ENCODE measurements at regions not wholly inside any gene's neighbourhood (a gene's known extent, or its start where the extent isn't known, plus 50 kb on each side); places are given as distances from the start of the nearest gene placed in this dataset.

DNA sequence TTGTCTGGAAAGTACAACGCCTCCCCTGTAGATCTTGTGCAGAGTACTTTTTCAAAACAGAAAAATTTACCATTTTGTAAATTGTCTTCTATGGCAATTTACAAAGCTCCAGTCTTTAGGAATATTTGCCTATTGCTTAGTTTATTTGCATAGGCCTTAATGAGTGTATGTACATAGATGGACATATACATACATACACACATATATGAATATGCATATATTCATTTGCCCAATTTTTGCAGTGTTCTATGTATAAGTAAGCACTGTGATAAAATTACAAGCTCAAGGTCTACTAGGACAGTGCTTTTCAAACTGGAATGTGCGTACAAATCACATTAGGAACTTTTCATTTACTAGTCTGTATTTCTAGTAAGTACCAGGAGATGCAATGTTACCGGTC lies 301.3 kb upstream of the SMARCA2 start:
- no peak for DNase-seq

DNA sequence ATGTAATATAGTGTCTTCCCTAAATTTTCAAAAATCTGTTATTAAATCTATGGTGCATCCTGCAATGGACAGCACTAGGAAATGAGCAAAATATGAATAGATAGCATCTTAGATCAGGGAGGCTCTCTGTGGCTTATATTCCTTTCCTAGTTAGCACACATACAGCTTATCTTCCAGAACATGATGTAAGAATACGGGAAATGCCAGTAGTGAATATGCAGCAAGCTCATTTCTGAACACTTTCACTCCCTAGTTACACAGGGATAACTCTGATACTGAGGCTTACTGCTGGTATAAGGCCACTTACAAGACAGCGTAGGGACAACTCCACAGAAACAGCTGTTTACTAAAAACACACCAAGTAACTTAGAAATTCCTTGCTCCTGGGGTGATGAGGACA lies 297.3 kb upstream of the SMARCA2 start:
- DNase-seq, result no peak

DNA sequence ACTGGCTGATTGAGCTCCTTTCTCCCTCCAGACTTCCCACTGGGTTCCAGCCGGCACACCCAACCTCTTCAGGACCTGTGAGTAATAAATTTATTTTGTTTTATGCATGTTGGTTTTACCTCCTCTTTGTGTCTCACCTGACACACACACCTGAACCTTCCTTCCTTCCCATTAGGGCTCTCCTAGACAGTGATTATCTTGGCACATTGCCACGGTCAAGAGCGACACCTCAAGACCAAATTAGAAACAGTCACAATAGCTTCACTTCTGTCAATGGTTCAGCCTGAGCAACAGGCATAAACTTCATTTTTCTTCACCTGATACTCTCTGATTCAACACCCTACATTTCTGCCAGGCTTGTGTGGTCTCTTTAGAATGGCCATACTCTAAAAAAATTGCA lies 296.3 kb upstream of the SMARCA2 start:
- DNase-seq, result no peak

DNA sequence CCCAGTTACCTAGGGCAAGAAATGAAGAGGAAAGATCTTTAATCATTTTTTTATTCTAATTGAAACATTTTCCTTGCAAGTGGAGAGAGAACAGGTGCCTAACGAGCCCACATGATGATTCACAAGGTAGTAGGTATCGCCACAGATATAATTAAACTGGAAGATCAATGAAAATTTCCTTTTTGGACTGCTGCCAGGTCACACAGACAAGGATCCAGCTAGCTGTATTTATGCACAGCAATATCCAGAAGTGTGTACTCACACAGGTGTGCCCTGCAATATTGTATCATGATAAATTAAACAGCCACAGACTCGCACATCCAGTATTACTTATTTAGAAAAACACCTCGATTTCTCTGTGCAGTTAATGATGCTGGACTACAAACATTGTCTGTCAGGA lies 294.0 kb upstream of the SMARCA2 start:
- DNase-seq, result no peak

DNA sequence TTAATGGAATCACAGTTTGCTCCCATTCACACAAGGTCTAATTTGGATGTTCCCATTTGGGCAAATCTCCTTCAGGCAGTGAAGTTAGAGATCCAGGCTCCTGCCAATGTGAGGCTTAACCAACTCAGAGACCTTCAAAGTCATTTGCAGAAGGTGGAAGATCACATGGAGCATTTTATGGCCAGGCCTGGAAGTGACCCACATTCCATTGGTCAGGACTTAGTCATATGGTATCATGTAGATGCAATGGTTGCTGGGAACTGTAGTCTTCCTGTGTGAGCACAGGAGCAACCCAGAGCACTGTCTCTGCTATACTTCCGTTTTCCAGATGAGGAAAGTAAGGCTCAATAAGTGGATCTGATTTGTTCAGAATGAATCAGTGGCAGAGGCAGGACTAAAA lies 292.7 kb upstream of the SMARCA2 start:
- no peak for DNase-seq

DNA sequence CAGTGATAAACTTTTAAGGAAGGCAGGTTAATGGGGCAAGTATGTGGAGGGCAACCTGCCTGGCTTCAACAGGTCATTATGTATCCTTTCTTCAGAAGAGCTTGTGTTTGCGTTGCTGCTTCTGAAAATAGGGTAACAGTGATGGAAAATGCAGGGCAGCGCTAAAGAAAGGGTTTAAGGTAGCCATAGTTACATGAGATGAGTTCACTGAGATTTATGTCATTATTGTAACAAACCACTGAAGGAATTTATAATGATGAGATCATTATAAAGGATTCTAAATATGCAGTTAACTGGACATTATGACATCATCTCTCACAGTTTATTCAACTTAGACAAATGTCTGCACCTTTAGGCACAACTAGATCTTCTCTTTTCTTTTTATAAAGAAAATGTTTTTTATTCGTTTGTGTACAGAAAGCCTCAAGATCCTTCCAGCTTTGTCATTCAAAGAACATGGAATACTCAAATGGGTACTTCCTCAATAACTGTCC lies 291.6 kb upstream of the SMARCA2 start:
- no peak for DNase-seq

DNA sequence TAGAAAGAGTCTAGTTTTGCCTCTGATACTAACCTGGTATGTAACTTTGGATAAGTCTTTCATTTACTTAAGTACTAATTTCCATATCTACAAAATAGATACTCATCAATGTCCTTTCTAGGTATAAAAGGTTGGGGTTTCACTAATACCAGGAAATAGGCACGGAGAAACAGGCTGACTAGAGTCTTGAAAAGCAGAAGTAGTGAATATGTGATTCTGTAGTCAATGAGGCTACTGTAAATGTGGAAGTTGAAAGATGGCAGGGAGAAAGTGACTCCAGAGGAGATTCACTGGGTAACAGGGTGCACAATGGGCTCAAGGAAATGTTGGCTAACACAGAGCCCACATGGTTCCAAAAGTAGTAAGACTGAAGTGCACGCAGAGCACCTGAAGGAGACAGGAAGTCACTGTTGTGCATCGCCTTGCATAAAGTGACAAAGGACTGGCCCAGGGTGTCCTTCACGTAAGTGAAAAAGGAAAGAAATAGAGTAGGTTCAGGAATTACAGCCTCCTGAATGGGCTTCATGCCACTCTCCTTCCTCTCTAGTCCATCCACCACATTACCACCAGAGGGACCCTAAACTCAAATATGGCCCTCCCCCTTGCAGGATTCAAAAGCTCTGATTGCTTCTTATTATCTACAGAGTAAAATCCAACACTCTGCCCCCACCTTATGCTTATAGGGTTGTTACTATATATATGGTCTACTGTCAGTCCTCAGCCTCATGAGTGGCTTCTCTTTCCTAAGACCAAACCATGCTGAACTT lies 288.0 kb upstream of the SMARCA2 start:
- peak; percentile 17 for DNase-seq

DNA sequence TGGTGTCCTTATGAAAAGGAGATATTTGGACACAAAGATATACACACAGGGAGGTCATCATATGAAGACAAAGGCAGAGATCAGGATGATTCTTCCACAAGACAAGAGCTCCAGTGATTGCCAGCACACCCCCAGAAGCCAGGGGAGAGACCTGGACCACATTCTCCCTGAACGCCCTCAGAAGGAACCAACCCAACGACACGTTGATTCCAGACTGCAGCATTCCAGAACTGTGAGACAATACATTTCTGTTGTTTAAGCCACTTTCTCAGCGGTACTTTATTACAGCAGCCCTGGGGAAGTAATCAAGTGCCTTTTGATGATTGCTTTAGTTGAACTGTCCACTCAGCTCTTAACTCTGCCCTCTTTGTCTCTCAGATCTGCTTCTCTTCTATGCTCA lies 285.5 kb upstream of the SMARCA2 start:
- DNase-seq, result no peak

DNA sequence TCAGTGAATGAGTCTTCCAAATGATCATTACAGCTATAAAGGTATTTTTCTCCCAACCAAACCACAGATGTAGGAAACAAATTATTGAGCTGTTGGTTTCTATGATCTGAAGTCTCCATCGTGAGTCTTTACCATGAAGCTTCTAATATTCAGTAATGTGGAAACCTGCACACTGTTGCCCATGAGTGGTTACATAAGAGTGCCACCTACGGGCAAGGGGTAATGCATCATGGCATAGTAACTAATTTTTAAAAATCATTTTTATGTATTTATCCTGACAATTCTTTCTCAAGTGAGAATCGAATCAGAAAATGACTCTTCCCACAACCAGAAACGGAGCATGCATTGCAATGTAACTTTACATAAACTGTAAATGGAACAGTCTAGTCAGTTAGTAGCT lies 282.5 kb upstream of the SMARCA2 start:
- DNase-seq, result no peak

DNA sequence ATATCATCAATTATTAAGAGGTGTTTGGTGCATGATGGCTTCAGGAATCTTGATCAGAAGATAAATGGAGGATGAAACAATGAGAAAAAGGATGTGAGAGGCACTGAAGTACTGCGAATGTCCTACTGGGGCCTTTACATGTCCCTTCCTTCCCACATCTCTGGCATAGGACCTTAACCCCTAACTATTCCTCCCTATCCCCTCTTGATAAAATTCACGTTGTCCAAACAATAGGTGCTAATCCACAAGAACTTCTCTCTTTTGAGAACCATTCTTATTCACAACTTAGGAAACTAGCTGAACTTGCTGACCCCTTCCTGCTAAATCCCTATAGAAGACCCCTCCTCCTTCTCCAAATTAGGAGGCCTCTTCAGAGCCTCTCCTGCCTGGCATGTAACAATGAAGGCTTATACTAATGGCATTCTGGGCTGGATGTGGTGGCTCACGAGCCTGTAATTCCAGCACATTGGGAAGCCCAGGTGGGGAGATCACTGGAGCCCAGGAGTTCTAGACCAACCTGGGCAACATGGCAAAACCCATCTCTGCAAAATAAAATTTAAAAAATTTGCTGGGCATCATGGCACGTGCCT lies 276.5 kb upstream of the SMARCA2 start:
- no peak for DNase-seq

DNA sequence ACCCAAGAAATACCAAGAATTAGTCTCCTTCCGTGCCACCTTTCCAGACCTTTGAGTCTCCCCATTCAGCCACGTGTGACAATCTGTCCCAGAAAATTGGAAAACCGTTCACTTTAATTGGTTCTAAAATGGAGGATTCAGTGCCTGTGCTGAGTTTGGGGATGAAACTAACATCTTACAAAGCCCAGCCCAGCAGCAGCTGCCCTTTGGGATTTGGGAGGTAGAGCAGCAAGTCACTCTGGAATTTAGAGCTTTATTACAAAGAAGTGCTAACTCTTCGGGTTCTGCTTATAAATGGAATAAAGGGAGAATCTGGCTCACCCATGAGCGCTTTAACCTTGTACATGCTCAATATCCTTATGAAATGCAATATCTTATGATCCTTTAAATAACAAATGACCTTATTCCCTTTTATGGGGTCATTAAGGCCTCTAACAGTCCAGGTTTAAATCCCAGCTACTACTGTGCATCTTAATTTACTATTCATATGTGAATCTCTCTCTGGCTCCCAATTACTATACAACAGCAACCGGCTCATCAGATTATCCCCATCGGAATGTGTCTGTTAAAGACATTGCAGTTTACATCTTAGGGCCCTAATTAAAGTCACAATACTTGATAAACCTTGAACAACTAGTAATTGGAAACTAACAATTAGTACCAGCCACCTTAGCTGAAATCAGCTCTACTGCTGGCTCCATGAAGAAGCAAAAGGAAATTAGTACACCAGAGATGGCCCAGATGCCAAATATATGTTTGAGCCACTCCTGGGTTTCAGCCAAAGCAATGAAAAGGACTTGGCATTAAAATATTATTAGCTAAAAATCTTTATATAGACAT lies 271.8 kb upstream of the SMARCA2 start:
- DNase-seq, result peak; percentile 66

DNA sequence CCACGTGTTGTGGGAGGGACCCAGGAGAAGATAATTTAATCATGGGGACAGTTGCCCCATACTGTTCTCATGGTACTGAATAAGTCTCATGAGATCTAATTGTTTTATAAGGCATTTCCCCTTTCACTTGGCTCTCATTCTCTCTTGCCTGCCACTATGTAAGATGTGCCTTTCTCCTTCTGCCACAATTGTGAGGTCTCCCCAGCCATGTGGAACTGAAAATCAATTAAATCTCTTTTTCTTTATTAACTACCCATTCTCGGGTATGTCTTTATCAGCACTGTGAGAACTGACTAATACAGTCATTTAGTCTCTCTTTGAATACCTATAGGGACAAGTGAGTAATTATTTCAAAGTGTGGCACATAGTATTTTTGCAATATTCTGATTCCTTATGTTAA lies 269.2 kb upstream of the SMARCA2 start:
- DNase-seq, result no peak

DNA sequence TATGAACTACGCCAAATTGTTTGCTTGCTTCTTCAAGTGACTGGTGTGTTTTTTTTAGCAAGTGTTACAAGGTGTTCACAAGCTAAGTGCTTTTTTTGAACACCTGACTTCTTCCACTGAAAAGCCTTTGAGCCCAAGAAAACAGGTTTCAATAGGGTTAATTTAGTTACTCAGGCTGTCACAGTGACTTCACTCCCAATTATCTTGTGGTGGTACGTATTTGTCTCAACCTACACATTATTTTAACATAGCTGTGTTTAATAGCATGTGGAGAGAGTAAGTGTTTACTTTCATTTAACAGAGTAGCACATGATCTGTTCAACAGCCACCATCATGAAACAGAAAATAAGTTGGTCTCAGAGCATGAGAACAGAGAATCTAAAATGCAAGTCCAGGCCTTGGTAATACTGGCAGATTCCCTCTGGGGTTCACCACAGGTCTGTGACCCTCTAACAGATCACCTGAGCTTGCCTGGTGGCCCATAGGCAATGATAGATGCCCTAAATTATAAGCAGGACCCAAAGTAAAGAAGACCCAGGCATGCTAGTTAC lies 267.7 kb upstream of the SMARCA2 start:
- DNase-seq, result no peak

DNA sequence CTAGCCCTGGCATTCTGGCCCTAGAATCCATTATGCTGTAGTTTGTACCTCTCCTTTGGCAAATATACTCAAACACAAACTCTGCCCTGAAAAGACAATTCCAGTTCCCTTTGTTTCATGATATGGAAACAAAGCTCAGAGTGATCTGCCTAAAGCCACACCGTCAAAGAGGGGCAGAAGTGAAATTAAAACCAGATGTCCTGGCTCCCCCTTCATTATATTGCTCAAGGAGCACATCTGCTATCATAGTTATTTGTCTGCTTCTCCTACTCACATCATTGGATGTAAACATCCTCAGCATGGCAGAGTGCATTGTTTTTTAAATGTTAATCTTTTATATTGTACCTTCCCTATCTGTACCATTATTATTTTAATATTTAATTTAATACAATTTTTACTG lies 266.7 kb upstream of the SMARCA2 start:
- no peak for DNase-seq

DNA sequence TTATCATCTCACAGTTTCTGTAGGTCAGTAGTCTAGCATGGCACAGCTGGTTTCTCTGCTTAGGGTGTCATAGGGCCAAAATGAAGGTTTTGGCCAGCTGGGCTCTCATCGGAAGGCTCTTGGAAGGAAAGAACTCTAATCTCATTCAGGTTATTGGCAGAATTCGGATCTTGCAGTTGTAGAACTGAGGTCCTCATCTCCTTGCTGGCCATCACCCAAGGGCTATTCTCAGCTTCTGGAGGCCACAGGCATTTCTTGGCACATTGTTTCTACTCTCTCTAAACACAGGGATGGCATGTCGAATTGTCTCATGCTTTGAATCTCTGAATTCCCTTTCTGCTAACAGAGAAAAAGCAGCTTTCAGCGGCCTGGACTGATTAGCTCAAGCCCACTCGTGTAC lies 258.0 kb upstream of the SMARCA2 start:
- DNase-seq, result no peak

DNA sequence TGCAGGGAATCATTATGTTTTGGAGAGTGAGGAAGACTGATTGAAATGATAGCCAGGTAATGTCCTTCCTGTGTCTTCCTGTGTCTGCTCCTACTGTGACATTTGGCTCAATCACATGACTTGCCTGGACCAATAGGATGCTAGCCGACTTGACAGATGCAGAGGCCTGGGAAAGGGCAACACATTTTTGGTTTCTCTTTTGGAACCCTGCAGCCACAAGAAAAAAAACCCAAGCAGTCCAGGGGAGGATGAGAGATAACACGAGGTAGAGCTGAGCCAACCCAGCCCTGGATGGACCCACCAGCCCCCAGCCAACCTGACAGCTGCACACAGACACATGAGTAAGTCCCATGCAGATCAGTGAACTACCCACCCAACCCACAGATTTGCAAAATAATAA lies 256.1 kb upstream of the SMARCA2 start:
- DNase-seq, result no peak

DNA sequence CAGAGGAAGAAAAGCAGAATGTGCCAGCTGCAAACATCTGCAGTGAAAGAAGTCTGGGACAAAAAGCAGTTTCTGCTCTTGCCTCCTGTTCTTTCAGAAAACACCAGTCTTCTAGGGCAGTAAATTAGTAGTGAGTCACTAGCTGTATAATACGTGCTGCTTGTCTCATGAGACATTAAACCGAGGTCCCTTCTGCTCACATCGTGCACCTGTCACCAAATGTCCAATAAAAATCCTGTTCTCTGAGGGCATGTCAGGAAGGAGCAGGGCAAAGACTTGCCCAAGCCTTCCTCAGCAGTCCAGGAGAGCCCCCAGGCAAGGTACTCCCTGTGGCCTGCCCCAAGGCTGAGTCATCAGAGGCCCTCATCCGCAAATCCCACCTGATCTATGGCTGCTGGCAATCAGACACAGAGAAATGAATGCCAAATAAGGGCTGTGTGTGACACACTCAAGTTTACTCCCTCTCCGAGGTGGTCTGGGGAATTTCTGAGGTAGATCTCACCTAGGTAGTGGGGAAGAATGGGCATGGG lies 255.3 kb upstream of the SMARCA2 start:
- no peak for DNase-seq

DNA sequence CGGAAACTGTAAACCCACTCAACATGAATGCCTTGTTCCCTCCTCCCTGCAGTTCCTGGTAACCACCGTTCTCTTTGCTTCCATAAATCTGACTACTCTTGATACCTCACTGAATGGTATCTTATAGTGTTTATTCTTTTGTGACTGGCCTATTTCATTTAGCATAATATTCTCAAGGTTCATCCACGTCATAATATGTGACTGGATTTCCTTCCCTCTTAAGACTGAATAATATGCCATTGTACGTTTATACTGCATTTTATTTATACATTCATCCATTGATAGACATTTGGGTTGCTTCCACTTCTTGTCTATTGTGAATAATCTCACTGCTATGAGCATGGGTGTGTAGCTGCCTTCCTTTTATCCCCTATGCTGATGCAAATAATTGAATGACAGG lies 253.3 kb upstream of the SMARCA2 start:
- no peak for DNase-seq

DNA sequence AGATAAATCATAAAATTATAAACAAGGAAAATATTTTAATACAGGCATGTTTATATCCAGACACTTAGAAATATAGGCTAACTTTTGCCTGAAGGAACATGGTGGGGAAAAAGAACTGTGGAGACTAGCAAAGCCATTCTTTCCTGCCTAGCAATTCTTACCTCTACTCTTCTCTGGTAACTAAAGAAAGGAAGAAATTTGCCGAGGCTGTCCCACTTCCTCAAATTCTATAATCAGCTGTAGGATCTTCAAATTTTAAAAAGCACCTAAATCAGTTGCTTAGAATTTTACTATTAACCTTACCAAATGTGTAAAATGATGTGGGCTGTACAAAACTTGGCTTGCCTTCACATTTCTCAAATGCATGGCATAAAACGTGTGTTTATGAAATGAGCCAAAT lies 249.1 kb upstream of the SMARCA2 start:
- no peak for DNase-seq

DNA sequence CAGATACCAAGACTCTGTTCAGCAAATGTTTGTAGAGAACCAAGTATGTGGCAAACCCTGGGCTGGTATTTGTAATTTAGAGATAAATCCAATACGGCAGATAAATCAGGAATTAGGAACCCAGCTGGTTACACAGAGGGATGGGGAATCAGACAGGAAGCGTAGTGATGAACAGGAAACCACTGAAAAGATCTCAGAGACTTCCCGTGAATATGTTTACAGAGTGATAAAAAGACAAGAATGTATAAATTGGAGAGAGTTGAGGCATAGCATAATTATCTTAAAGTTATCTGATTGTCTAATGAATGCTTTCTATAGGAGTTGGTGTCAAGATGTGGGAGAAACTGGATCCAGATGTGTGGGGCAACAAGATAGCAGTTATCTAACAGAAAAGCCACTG lies 246.6 kb upstream of the SMARCA2 start:
- no peak for DNase-seq

DNA sequence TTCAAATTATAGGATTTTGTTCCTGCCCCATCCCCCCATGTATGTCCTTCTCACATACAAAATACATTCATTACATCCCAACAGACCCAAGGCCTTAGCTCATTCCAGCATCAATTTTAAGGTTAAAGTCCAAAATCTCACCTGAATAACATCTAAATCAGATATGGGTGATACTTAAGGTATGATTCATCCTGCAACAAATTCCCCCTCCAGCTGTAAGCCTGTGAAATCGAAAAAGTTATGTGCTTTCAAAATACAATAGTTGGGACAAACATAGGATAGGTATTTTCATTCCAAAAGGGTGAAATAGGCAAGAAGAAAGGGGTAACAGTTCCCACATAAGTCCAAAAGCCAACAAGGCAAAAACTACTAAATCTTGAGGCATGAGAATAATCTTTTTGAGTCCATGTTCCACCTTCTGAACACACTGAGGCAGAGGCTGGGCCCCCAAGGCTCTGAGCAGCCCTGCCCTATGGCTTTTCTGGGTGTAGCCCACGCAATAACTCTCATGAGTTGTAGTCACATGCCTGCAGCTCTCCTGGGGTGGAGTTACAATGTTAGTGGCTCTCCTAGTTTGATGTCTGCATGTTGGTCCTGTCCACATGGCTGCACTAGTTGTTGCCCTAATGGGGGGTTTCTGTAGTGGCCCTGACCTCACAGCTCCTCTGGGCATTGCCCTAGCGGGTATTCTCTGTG lies 243.9 kb upstream of the SMARCA2 start:
- DNase-seq, result no peak

DNA sequence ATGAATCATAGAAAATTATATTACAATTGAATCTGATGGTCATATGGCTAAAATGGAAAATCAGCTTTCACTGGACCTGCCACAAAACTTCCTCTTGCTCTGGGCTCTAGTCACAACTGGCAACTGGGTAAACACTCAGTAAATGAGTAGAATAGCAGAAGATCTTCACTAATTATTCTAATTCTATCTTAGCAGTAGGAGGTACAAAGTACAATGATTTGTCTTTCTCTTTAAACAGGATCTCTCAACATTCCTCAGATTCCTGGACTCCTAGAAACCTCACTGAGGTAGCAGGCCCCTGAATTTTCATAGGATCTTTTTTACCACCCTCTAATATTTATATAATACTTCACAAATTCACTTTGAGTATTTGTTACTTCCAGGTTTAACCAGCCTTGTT lies 239.9 kb upstream of the SMARCA2 start:
- no peak for DNase-seq

DNA sequence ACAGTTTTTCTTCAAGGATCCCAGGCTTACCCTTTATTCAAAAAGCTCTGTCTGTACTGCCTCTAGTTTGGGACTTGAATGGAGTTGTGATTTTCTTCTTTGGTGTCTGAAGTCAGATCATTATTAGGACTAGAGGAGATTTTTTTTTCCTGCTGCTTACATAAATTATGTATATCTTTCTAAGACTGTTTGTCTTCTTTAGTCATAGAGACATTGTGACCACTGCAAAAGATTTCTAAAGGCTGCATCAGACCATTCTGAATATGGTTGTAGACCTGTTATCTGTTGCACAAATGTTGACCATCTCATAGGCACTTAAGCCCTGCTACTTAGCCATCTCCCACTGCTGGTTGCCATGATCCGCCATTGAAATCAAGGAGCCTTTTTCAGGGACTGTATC lies 238.5 kb upstream of the SMARCA2 start:
- DNase-seq, result no peak
